Bronchial epithelial cell (primary cell): ENCODE measurements at regions not wholly inside any gene's neighbourhood (a gene's known extent, or its start where the extent isn't known, plus 50 kb on each side); places are given as distances from the start of the nearest gene placed in this dataset.

ENCODE experiments used
- DNase-seq: peaks from one replicate; pipeline ENCODE4 v3.0.0-alpha.2; 2010; ENCODE audit warnings: low read depth
- FAIRE-seq: peaks from 2 replicates; lab custom pipeline; 2011; peaks lifted over from hg19 to GRCh38; lab: Jason Lieb, UNC
- H3K27me3 ChIP-seq: 2 replicates; pipeline ENCODE4 v1.5.1; 2011; ENCODE audit warnings: low read length; ENCODE audit not compliant: control insufficient read depth, insufficient read depth
- H3K36me3 ChIP-seq: 2 replicates; pipeline ENCODE4 v1.5.1; 2011; ENCODE audit warnings: low read length; ENCODE audit not compliant: control insufficient read depth, insufficient read depth
- H3K4me3 ChIP-seq: 2 replicates; pipeline ENCODE4 v1.5.1; 2011; ENCODE audit warnings: mild to moderate bottlenecking, low read depth, low read length, control low read depth
- TF ChIP-seq, protein P1 (sequence below): IDR thresholded peaks from 2 replicates; pipeline ENCODE4 v1.5.1; 2011; ENCODE audit warnings: mild to moderate bottlenecking, moderate library complexity, low read length, control low read depth, inconsistent platforms; ENCODE audit not compliant: insufficient read depth, severe bottlenecking

DNA sequence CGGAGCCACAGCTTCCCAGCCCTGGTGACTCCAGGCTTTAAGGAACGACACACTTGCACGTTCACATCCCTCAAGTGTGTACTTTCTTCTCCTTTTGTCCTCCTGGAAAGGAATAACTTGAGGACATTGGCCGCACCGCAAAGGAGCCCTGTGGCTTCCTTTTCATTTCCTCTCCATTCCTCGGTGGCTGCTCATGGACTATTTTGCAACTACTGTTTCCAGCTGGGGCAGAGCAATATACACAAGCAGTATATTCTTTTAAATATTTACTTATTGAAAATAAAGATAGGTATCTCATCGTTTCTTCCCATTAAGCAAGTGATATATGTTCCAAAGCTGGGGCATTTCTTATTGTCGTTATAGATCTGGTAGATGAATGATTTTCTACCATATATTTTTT is 97.2 kb upstream of the LYZL1 start:
- Histone ChIP-seq H3K27me3 (no peaks in the 10 kb centered on the region), H3K36me3 (no peaks in the 10 kb centered on the region), H3K4me3 (no peak overlapping the region)
- FAIRE-seq (no peak), DNase-seq (no peak)
- TF ChIP-seq, protein P1, sequence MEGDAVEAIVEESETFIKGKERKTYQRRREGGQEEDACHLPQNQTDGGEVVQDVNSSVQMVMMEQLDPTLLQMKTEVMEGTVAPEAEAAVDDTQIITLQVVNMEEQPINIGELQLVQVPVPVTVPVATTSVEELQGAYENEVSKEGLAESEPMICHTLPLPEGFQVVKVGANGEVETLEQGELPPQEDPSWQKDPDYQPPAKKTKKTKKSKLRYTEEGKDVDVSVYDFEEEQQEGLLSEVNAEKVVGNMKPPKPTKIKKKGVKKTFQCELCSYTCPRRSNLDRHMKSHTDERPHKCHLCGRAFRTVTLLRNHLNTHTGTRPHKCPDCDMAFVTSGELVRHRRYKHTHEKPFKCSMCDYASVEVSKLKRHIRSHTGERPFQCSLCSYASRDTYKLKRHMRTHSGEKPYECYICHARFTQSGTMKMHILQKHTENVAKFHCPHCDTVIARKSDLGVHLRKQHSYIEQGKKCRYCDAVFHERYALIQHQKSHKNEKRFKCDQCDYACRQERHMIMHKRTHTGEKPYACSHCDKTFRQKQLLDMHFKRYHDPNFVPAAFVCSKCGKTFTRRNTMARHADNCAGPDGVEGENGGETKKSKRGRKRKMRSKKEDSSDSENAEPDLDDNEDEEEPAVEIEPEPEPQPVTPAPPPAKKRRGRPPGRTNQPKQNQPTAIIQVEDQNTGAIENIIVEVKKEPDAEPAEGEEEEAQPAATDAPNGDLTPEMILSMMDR = no peak

DNA sequence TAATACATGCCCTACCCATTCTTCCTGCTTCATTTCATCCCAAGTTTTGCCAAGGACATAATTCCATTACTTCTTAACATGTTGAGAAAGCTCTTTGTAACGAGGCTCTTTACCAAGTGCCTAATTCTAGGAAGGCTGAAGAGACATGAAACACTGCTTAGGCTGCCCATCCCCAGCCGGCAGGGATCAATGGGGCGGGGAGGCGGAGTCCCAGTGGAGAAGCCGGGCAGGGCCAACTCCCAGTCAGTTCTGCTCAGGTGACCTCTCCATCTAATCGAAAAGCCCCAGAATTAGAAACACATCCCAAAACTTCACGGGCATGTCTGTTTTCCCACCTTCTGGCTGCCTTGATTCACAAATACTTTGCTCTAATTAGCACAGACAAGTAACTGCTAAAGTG is 89.5 kb upstream of the LYZL1 start:
- FAIRE-seq (no peak), DNase-seq (no peak)
- Histone ChIP-seq H3K4me3 (no peak overlapping the region), H3K36me3 (no peaks in the 10 kb centered on the region), H3K27me3 (no peaks in the 10 kb centered on the region)
- TF ChIP-seq, protein P1 = no peak

DNA sequence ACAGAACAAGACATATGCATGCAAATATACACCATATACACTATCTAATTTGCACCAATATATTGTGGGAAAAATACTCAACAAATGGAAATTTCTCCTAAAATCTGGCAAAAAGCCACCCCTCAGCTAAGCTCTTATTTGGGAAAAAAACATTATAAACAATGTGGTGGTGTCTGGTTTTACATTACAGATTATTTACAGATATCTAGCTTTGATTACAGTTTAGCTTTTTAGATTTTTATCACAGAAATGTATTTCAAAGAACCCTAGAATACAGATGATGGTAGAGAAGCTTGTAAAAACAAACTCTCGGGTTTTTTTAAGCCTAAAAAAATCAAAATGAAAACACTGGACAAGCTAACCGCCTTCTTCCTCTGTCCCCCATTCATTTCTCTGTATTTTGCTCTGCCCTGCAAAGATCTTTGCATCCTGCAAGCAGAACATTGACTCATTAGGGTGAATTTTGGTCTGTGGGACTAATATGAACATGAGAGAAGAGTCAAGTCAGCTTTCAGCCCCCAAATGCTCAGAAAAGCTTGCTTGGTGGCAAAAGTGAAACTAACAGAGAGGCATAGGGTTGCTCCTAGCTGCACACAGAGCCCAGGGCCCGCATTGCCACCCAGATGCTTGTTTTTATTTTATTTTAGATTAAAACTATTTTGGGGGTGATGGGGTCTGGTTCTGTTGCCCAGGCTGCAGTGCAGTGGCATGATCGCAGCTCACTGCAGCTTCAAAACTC is 88.8 kb upstream of the LYZL1 start:
- no peak overlapping the region for H3K4me3 ChIP-seq

DNA sequence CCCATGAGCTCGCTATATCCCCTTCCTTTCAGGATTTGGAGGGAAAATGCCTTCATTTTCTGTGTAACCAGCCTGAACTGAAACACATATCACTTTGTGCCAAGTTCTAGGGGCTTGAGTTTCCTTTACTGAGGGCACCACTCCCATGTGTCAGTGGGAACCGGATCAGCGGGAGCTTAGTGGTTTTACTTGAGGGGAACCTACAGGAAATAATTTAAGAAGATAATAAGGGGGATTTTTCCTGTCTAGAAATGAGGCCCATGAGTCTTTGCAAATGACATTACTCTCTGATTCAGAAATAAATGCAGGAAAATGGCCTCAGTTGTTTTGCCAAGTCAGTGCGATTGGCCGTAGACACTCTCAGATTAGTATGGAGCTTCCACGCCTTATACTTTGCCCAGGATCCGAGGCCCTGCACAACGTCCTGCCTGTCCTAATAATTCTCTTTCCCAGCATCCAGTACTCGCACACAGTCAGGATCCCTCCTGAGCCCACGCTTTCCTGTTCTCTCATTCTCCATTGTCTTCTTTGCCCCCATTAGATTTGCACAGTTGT is 86.4 kb upstream of the LYZL1 start:
- TF ChIP-seq, protein P1 = no peak
- DNase-seq (no peak), FAIRE-seq (no peak)

More for the DNA sequence above, 88.8 kb upstream of the LYZL1 start:
- TF ChIP-seq, protein P1 = no peak
- DNase-seq (no peak), FAIRE-seq (no peak)
- H3K27me3 ChIP-seq = no peaks in the 10 kb centered on the region
- no peaks in the 10 kb centered on the region for H3K36me3 ChIP-seq

DNA sequence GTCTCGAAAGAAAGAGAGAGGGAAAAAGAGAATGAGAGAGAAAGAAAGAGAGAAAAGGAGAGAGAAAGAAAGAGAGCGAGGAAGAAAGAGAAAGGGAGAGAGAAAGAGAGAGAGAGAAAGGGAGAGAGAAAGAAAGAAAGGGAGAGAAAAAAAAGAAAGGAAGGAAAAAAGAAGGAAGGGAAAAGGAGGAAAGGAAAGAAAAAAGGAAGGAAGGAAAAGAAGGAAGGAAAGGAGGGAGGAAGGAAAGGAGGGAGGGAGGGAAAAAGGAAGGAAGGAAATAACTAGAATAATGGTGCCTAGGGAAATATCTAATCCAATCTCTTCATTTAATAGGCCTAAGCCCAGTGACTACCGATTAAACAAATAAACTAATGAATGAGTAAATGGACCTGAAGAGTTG is 85.4 kb upstream of the LYZL1 start:
- Histone ChIP-seq H3K36me3 (no peaks in the 10 kb centered on the region), H3K4me3 (no peak overlapping the region), H3K27me3 (no peaks in the 10 kb centered on the region)
- TF ChIP-seq, protein P1 = no peak
- FAIRE-seq (no peak), DNase-seq (no peak)

More for the DNA sequence above, 86.4 kb upstream of the LYZL1 start:
- Histone ChIP-seq H3K27me3 (no peaks in the 10 kb centered on the region), H3K36me3 (no peaks in the 10 kb centered on the region), H3K4me3 (no peak overlapping the region)
